GM23248 (cell line): ENCODE measurements at regions not wholly inside any gene's neighbourhood (a gene's known extent, or its start where the extent isn't known, plus 50 kb on each side); places are given as distances from the start of the nearest gene placed in this dataset.

Experiments
- EZH2 ChIP-seq: fragments of 200-600 bp; sonication (generic); IDR thresholded peaks from 2 replicates; pipeline ENCODE4 v1.6.1; 2018; ENCODE audit warnings: antibody characterized with exemption, mild to moderate bottlenecking; ENCODE audit not compliant: insufficient read depth, poor library complexity, severe bottlenecking
- EZH2phosphoT487 ChIP-seq: fragments of 200-600 bp; sonication (generic); IDR thresholded peaks from 2 replicates; pipeline ENCODE4 v1.6.1; 2018; ENCODE audit warnings: antibody characterized with exemption, moderate library complexity, mild to moderate bottlenecking, low read depth; ENCODE audit not compliant: insufficient read depth

GRCh38 chr18:21943456-21943855, 202.9 kb downstream of the MIB1 start:
- TF ChIP-seq EZH2 (no peak), EZH2phosphoT487 (no peak)
